Skin epidermis (tissue), 12 donors: ENCODE measurements at regions not wholly inside any gene's neighbourhood (a gene's known extent, or its start where the extent isn't known, plus 50 kb on each side); places are given as distances from the start of the nearest gene placed in this dataset.

Experiments
- H3K27ac ChIP-seq, 21 experiments: fragments of 200-600 bp; sonication (generic) in 11 of 21; one replicate each; pipeline ENCODE4 v1.5.0; 2020; ENCODE audit warnings: mild to moderate bottlenecking in 3 of 21, inconsistent platforms in 2 of 21, moderate library complexity in 2 of 21
- H3K4me3 ChIP-seq, 7 experiments: fragments of 200-600 bp; sonication (generic) in 2 of 7; one replicate each; pipeline ENCODE4 v1.5.0; 2020; ENCODE audit warnings: inconsistent platforms in 2 of 7, mild to moderate bottlenecking in 2 of 7, moderate library complexity in 1 of 7

- H3K4me3 ChIP-seq = no peak overlapping the region
- H3K27ac ChIP-seq = no peak overlapping the region
These were observed 53.1 kb downstream of the GSX2 start for GRCh38 chr4:54152846-54153600.

GRCh38 chr4:54155936-54156335 is 56.0 kb downstream of the GSX2 start:
- H3K4me3 ChIP-seq = no peak overlapping the region
- no peak overlapping the region for H3K27ac ChIP-seq

DNA sequence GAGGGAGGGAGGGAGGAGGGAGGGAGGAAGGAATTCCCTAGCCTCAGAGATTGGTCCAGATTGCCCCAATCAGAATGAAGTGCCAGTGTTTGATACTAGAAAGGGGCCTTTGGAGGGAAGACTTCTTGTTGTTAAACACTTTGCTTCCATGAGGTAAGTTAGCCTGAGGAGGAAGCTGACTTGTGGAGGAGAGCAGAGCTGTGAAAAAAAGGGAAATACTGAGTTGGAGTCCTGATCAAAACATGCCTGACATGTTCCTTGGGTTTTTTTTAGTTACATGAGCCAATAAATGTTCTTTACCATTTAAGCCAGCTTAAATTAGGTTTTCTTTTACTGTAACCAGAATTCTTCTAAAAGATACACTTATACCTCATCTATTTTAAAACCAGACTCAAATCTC is 57.6 kb downstream of the GSX2 start:
- H3K27ac ChIP-seq = no peak overlapping the region
- H3K4me3 ChIP-seq = no peak overlapping the region

GRCh38 chr4:54159543-54159942 is 59.6 kb downstream of the GSX2 start:
- H3K4me3 ChIP-seq = no peak overlapping the region
- no peak overlapping the region for H3K27ac ChIP-seq

DNA sequence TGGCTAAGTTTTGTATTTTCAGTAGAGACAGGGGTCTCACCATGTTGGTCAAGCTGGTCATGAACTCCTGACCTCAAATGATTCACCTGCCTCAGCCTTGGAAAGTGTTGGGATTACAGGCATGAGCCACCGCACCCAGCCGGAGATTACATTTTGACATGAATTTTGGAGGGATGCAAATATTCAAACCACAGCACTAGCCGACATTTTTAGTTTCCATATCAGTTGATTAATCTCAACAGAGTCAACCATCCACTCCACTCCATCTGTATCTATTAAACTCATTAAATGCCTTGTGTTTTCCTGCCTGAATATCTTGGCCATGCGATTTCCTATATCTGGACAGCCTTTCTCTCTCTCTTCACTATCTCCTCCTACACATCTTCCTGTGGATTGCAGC is 64.1 kb upstream of the PDGFRA start:
- Histone ChIP-seq H3K4me3 (no peak overlapping the region), H3K27ac (peak overlapping the region in 1 of 21 experiments; percentile 14)

DNA sequence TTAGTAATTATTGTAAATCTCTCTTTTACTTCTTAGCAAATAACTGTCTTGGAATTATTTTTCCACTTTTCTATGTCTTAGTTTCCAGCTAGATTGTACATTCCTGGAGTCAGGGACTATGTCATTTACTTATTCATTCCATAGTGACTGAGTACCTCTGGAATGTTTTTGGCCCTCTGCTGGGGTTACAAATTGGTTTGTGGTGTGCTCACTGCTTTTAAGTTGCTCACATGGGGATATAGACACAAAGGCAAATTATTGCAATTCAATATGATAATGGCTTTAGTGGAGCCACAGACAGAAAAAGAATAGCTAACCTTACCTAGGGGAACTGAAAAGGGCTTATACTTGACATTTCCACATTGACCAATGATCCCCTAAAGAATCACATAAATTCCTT is 63.7 kb upstream of the PDGFRA start:
- Histone ChIP-seq H3K4me3 (no peak overlapping the region), H3K27ac (peak overlapping the region in 1 of 21 experiments; percentile 14)

- H3K4me3 ChIP-seq = no peak overlapping the region
- no peak overlapping the region for H3K27ac ChIP-seq
These were observed 61.6 kb upstream of the PDGFRA start for GRCh38 chr4:54167508-54167907.

GRCh38 chr4:54169176-54169575 is 59.9 kb upstream of the PDGFRA start:
- Histone ChIP-seq H3K4me3 (no peak overlapping the region), H3K27ac (no peak overlapping the region)

DNA sequence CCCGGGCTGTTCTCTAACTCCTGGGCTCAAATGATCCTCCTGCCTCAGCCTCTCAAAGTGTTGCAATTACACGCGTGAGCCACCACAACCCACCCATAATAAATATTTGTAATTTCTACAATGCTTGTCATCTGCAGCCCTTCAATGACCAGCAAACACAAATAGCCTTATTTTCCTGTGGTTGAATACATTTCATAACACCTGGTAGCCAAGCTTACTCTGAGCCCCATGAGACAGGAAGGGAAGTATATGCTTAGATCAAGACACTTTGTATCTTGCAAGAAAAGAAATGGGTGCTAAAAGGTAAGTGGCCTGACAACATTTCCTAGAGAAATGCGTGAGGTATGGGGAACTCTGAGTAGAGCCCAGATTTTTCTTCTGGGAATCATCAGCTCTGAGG is 56.9 kb upstream of the PDGFRA start:
- Histone ChIP-seq H3K4me3 (no peak overlapping the region), H3K27ac (no peak overlapping the region)

DNA sequence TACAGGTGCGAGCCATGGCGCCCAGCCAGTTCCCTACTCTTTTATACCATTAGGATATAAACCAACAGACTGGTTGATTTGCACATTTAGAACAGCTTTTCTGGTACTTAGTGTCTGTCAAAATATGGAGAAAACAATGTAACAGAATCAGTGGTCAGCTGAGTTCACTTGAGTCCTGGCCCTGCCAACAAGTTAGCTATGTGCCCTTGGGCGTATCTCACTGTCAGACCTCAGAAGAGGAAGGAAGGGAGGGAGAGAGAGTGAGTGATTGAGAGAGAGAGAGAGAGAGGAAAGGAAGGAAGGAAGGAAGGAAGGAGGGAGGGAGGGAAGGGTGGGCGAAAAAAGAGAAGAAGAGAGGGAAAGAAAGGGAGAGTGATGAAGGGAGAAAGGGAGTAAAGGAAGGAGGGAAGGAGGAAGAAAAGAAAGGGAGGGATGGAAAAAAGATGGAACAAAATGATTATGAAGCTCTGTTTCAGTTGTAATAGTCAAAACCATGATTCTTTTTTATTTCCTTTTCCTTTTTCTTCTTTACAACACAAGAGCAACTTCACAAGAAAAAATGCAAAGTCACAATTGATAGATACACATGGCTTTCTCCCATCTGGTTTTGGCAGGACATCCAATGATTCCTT is 55.7 kb upstream of the PDGFRA start:
- H3K27ac ChIP-seq = no peak overlapping the region
- no peak overlapping the region for H3K4me3 ChIP-seq

- H3K4me3 ChIP-seq = no peak overlapping the region
- no peak overlapping the region for H3K27ac ChIP-seq
These were observed 52.9 kb upstream of the PDGFRA start for GRCh38 chr4:54176202-54176601.
